K562 (cell line): ENCODE measurements at regions not wholly inside any gene's neighbourhood (a gene's known extent, or its start where the extent isn't known, plus 50 kb on each side); places are given as distances from the start of the nearest gene placed in this dataset.

Source experiments
- ATAC-seq: fragments of 200-7000 bp; cut with Tn5 transposase; 3 replicates; pipeline ENCODE4 v1.9.1; 2020; ENCODE audit warnings: moderate library complexity
- BruUV-seq: library from RNA; stranded (reverse); fragments of 400-500 nt; replicated peaks from 2 replicates; lab custom pipeline; 2021; lab: Mats Ljungman, UMichigan
- CTCF ChIA-PET: fragments of 300-600 bp; formaldehyde crosslinking; extraction: SDS; loops from one replicate; lab custom pipeline; 2021; ENCODE audit warnings: low intra/inter-chr PET ratio; lab: Yijun Ruan, JAX
- POLR2A ChIA-PET: fragments of 300-600, 350-650 bp; sonication (Branson Sonifier 250); formaldehyde crosslinking; extraction: SDS; loops from one replicate; lab custom pipeline; 2021; ENCODE audit warnings: antibody characterized with exemption, inconsistent platforms; lab: Yijun Ruan, JAX
- DNase-seq, 4 experiments: peaks; one replicate each; pipeline versions ENCODE4 v3.0.0 to v3.0.0-alpha.2; 2011 to 2018; ENCODE audit warnings: low spot score in 3 of 4, mixed read lengths in 3 of 4; ENCODE audit errors: extremely low read depth in 1 of 4
- FAIRE-seq: peaks from 2 replicates; lab custom pipeline; 2011; peaks lifted over from hg19 to GRCh38; lab: Jason Lieb, UNC
- H2AFZ ChIP-seq: 2 replicates; pipeline ENCODE4 v1.6.0; 2011; ENCODE audit warnings: low read depth, low read length, control low read depth, inconsistent platforms
- H3K27ac ChIP-seq: fragments of 200-600 bp; 3 replicates; pipeline ENCODE4 v1.8.0; 2011; ENCODE audit warnings: low read depth, mild to moderate bottlenecking, control low read depth, inconsistent platforms, low read length, moderate library complexity, mixed read lengths; ENCODE audit errors: extremely low read depth
- H3K27me3 ChIP-seq, 2 experiments: fragments of 300-600 bp in 1 of 2; 2 replicates in 1 of 2; 3 replicates in 1 of 2; pipeline versions ENCODE4 v1.6.0 to v1.8.0; 2011; ENCODE audit warnings: inconsistent platforms in 2 of 2, low read length in 2 of 2, mild to moderate bottlenecking in 1 of 2, mixed read lengths in 1 of 2, moderate library complexity in 1 of 2; ENCODE audit not compliant: control insufficient read depth in 2 of 2, insufficient read depth in 2 of 2
- H3K36me3 ChIP-seq: fragments of 300-600 bp; 3 replicates; pipeline ENCODE4 v1.8.0; 2011; ENCODE audit warnings: mild to moderate bottlenecking, low read length, inconsistent platforms; ENCODE audit not compliant: control insufficient read depth, insufficient read depth
- H3K4me1 ChIP-seq, 2 experiments: fragments of 200-600 bp in 1 of 2; replicated peaks in 1 of 2; 2 replicates in 1 of 2; 3 replicates in 1 of 2; pipeline versions ENCODE4 v1.5.1 to v1.8.0; 2011; ENCODE audit warnings: inconsistent platforms in 2 of 2, low read length in 2 of 2, mild to moderate bottlenecking in 1 of 2, mixed read lengths in 1 of 2, moderate library complexity in 1 of 2; ENCODE audit not compliant: control insufficient read depth in 2 of 2, insufficient read depth in 2 of 2
- H3K4me2 ChIP-seq: 2 replicates; pipeline ENCODE4 v1.6.1; 2011; ENCODE audit warnings: low read length, control low read depth, inconsistent platforms, mixed read lengths; ENCODE audit not compliant: insufficient read depth
- H3K4me3 ChIP-seq: fragments of 200-600 bp; sonication (generic), shearing (Covaris generic); 2 replicates; pipeline ENCODE4 v1.5.1; 2016; ENCODE audit warnings: control low read depth, inconsistent platforms
- H3K79me2 ChIP-seq: fragments of 200-600 bp; 3 replicates; pipeline ENCODE4 v1.8.0; 2011; ENCODE audit warnings: low read length, inconsistent platforms; ENCODE audit not compliant: control insufficient read depth, insufficient read depth
- H3K9ac ChIP-seq, 2 experiments: 2 replicates each; pipeline versions ENCODE4 v1.6.0 to v1.6.1; 2011; ENCODE audit warnings: low read depth in 2 of 2, low read length in 2 of 2, control low read depth in 1 of 2, inconsistent platforms in 1 of 2, mild to moderate bottlenecking in 1 of 2, mixed read lengths in 1 of 2; ENCODE audit not compliant: insufficient read depth in 1 of 2
- H3K9me1 ChIP-seq: one replicate; pipeline ENCODE4 v1.6.0; 2011; ENCODE audit warnings: inconsistent platforms, mild to moderate bottlenecking, low read length, moderate library complexity; ENCODE audit not compliant: control insufficient read depth, insufficient read depth
- H3K9me3 ChIP-seq: replicated peaks from 2 replicates; pipeline ENCODE4 v1.5.1; 2011; ENCODE audit warnings: low read depth, low read length, inconsistent platforms; ENCODE audit not compliant: control insufficient read depth, insufficient read depth
- H4K20me1 ChIP-seq: replicated peaks from 2 replicates; pipeline ENCODE4 v1.6.1; 2011; ENCODE audit warnings: low read length, inconsistent platforms, mixed read lengths; ENCODE audit not compliant: control insufficient read depth, insufficient read depth
- CXXC5 ChIP-seq: fragments of 250-450 bp; sonication (Bioruptor Pico); IDR thresholded peaks from 2 replicates; pipeline ENCODE4 v1.8.0; 2022; ENCODE audit warnings: inconsistent platforms, mild to moderate bottlenecking, moderate library complexity
- HOXB6 ChIP-seq: fragments of 250-450 bp; sonication (Bioruptor Pico); IDR thresholded peaks from 2 replicates; pipeline ENCODE4 v1.5.1; 2022; ENCODE audit warnings: mild to moderate bottlenecking, borderline replicate concordance
- KLF1 ChIP-seq: fragments of 450-650 bp; IDR thresholded peaks from 2 replicates; pipeline ENCODE4 v1.6.1; 2016; ENCODE audit warnings: missing genetic modification characterization, missing compliant biosample characterization
- NONO ChIP-seq, 2 experiments: fragments of 200-400 bp in 1 of 2; fragments of 450-650 bp in 1 of 2; formaldehyde crosslinking in 1 of 2; IDR thresholded peaks; 2 replicates each; pipeline ENCODE4 v1.6.1; 2017; ENCODE audit warnings: low read depth in 2 of 2, mild to moderate bottlenecking in 2 of 2, moderate library complexity in 2 of 2, low read length in 1 of 2
- RBFOX2 ChIP-seq: fragments of 200-400 bp; formaldehyde crosslinking; IDR thresholded peaks from 2 replicates; pipeline ENCODE4 v1.6.1; 2017; ENCODE audit warnings: low read depth, mild to moderate bottlenecking, low read length, moderate library complexity
- RBM17 ChIP-seq: fragments of 200-400 bp; formaldehyde crosslinking; IDR thresholded peaks from 2 replicates; pipeline ENCODE4 v1.6.1; 2017; ENCODE audit warnings: low read depth, mild to moderate bottlenecking, low read length, borderline replicate concordance
- TAF15 ChIP-seq: fragments of 200-400 bp; formaldehyde crosslinking; IDR thresholded peaks from 2 replicates; pipeline ENCODE4 v1.6.1; 2017; ENCODE audit warnings: mild to moderate bottlenecking, low read depth, low read length, moderate library complexity
- TCF7L2 ChIP-seq: fragments of 150-350 bp; IDR thresholded peaks from 2 replicates; pipeline ENCODE4 v1.6.1; 2016; ENCODE audit warnings: low read depth, mild to moderate bottlenecking, low read length, moderate library complexity
- U2AF2 ChIP-seq: fragments of 200-400 bp; formaldehyde crosslinking; optimal IDR thresholded peaks from 2 replicates; pipeline ENCODE3; 2017; ENCODE audit warnings: low read depth, mild to moderate bottlenecking, low read length
- XRCC4 ChIP-seq: IDR thresholded peaks from one replicate; pipeline ENCODE4 v1.6.1; 2011; ENCODE audit not compliant: insufficient read depth, insufficient read length; ENCODE audit errors: extremely low read depth
- ZNF197 ChIP-seq: fragments of 200-800 bp; sonication (Bioruptor generic); IDR thresholded peaks from 2 replicates; pipeline ENCODE4 v1.6.1; 2016; ENCODE audit warnings: low read depth, missing genetic modification characterization, missing compliant biosample characterization
- ZNF778 ChIP-seq: fragments of 450-650 bp; formaldehyde crosslinking; IDR thresholded peaks from 2 replicates; pipeline ENCODE4 v1.4.0; 2020; ENCODE audit warnings: mild to moderate bottlenecking, moderate library complexity
- WGBS: fragments of 100-300 bp; shearing (Covaris generic); methylation state at CpG from one replicate; pipeline ENCODE4 v1.1.6; 2016; ENCODE audit warnings: low coverage, mixed read lengths; ENCODE audit not compliant: insufficient coverage; ENCODE audit errors: missing lambda C conversion rate; 5-methylcytosine and 5-hydroxymethylcytosine counted together
- in situ Hi-C: fragments of 300-500 bp; cut with MboI; formaldehyde crosslinking; loops from 4 replicates; pipeline ENCODE4 v1.15.0; 2018; ENCODE audit warnings: inconsistent platforms, mixed read lengths
- intact Hi-C: fragments of 100-400 bp; cut with micrococcal nuclease; formaldehyde crosslinking; loops from 2 replicates; pipeline ENCODE4 v1.14.2; 2022
- TF ChIP-seq, protein P1 (sequence below): fragments of 250-450 bp; sonication (Bioruptor Pico); IDR thresholded peaks from 2 replicates; pipeline ENCODE4 v1.5.0; 2020; ENCODE audit warnings: mild to moderate bottlenecking
- TF ChIP-seq, protein P2 (sequence below): fragments of 250-450 bp; sonication (Bioruptor Pico); IDR thresholded peaks from 2 replicates; pipeline ENCODE4 v1.6.1; 2021; ENCODE audit warnings: mild to moderate bottlenecking
- TF ChIP-seq, protein P3 (sequence below): sonication (generic); formaldehyde crosslinking; IDR thresholded peaks from 2 replicates; pipeline ENCODE4 v1.8.0; 2022; ENCODE audit warnings: missing genetic modification reagents, mild to moderate bottlenecking, borderline replicate concordance
- TF ChIP-seq, protein P4 (sequence below), 3 experiments: fragments of 200-800 bp in 1 of 3; sonication (Bioruptor generic) in 1 of 3; sonication (generic) in 1 of 3; formaldehyde crosslinking in 1 of 3; IDR thresholded peaks; 2 replicates each; pipeline versions ENCODE4 v1.6.1 to v1.8.0; 2016 to 2022; ENCODE audit warnings: mild to moderate bottlenecking in 2 of 3, missing compliant biosample characterization in 2 of 3, missing genetic modification characterization in 2 of 3, missing genetic modification reagents in 1 of 3

DNA sequence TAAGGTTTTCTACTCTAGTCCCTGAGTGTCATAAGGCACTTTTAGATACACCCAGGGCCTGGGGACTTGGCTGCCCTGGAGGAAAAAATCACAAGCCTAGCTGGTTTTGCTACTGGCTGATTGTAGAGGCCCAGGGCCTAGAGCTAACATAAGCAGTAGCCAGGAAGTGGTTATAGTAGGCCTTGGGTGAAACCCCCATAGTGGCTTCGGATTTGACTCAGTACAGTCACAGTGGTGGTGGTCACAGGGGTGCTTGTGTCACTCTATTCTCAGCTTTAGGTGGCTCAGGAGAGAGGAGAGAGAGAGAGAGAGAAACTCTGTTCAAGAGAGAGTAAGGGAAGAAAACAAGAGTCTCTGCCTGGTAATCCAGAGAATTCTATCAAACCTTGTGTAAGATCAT lies 194.5 kb upstream of the EDA2R start (continued):
- TF ChIP-seq, protein P1, sequence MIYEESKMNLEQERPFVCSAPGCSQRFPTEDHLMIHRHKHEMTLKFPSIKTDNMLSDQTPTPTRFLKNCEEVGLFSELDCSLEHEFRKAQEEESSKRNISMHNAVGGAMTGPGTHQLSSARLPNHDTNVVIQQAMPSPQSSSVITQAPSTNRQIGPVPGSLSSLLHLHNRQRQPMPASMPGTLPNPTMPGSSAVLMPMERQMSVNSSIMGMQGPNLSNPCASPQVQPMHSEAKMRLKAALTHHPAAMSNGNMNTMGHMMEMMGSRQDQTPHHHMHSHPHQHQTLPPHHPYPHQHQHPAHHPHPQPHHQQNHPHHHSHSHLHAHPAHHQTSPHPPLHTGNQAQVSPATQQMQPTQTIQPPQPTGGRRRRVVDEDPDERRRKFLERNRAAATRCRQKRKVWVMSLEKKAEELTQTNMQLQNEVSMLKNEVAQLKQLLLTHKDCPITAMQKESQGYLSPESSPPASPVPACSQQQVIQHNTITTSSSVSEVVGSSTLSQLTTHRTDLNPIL (CRISPR knock-in tag), result no peak
- TF ChIP-seq XRCC4 (no peak), ZNF197 (CRISPR knock-in tag) (no peak), ZNF778 (CRISPR knock-in tag) (no peak)
- TF ChIP-seq, protein P2, sequence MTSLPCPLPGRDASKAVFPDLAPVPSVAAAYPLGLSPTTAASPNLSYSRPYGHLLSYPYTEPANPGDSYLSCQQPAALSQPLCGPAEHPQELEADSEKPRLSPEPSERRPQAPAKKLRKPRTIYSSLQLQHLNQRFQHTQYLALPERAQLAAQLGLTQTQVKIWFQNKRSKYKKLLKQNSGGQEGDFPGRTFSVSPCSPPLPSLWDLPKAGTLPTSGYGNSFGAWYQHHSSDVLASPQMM (CRISPR knock-in tag), result no peak
- TF ChIP-seq, all 486 proteins: peak for 0

DNA sequence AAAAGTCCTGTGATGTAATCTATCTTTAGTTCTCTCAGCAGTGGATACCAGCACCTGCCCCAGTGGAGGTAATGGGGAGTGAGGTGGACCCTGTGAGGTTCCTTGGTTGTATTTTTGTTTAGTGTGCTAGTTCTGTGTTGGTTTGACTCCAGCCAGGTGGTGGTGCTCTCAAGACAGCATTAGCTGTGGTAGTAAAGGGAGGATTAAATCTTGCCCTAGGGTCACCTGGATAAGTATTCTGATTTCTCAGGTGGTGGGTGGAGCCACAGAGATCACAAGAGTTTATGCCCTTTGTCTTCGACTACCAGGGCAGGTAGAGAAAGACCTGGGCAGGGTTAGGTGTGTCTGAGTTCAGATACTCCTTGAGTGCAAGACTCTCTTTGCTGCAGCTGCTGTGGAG lies 176.3 kb upstream of the EDA2R start:
- no peak overlapping the region for H3K4me3 ChIP-seq
- ATAC-seq, result no peak
- no peaks in the 10 kb centered on the region for H3K9me3 ChIP-seq
- H3K27ac ChIP-seq, result no peak overlapping the region
- POLR2A ChIA-PET, result no interaction called here
- in situ Hi-C loops, result no loop called here
- no peaks in the 10 kb centered on the region for H3K27me3 ChIP-seq
- no peak overlapping the region for H3K9ac ChIP-seq
- H3K79me2 ChIP-seq, result no peaks in the 10 kb centered on the region
- TF ChIP-seq NONO (IDR thresholded peaks at IDR 0.05; ENCODE audit: low read depth in 2 of 2, low read length in 1 of 2) (no peak), RBFOX2 (no peak), TAF15 (no peak), KLF1 (tag) (no peak), RBM17 (no peak), CXXC5 (CRISPR knock-in tag) (no peak), HOXB6 (no peak), U2AF2 (no peak), TCF7L2 (no peak)
- TF ChIP-seq, protein P3, sequence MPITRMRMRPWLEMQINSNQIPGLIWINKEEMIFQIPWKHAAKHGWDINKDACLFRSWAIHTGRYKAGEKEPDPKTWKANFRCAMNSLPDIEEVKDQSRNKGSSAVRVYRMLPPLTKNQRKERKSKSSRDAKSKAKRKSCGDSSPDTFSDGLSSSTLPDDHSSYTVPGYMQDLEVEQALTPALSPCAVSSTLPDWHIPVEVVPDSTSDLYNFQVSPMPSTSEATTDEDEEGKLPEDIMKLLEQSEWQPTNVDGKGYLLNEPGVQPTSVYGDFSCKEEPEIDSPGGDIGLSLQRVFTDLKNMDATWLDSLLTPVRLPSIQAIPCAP (CRISPR knock-in tag), result no peak
- TF ChIP-seq, protein P4, sequence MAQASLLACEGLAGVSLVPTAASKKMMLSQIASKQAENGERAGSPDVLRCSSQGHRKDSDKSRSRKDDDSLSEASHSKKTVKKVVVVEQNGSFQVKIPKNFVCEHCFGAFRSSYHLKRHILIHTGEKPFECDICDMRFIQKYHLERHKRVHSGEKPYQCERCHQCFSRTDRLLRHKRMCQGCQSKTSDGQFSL (CRISPR knock-in tag; IDR thresholded peaks at IDR 0.05), result no peak
- TF ChIP-seq, protein P4 (tag; IDR thresholded peaks at IDR 0.05), result no peak
- TF ChIP-seq, all 486 proteins: peak for 0
- no peak for FAIRE-seq
- Histone ChIP-seq H2AFZ (no peak overlapping the region), H4K20me1 (no peaks in the 10 kb centered on the region), H3K4me1 (no peaks in the 10 kb centered on the region), H3K9me1 (no peaks in the 10 kb centered on the region), H3K4me2 (no peak overlapping the region), H3K36me3 (no peaks in the 10 kb centered on the region)
- DNase-seq, result no peak
- 0% methylated on average over 1 of the region's 1 CpG for WGBS
- intact Hi-C loops, result no loop called here
- no TSS peak for BruUV-seq
- CTCF ChIA-PET, result no interaction called here
